ENCODE measurements at regions not wholly inside any gene's neighbourhood (a gene's known extent, or its start where the extent isn't known, plus 50 kb on each side); places are given as distances from the start of the nearest gene placed in this dataset.
A peak's percentile ranks its signal among the peaks of the same experiment; 100 is the strongest.
"Not testable (repeated sequence)": the region's sequence is repeated elsewhere in the genome, so short reads cannot be mapped to it uniquely, and the experiment has no call there.

DNA sequence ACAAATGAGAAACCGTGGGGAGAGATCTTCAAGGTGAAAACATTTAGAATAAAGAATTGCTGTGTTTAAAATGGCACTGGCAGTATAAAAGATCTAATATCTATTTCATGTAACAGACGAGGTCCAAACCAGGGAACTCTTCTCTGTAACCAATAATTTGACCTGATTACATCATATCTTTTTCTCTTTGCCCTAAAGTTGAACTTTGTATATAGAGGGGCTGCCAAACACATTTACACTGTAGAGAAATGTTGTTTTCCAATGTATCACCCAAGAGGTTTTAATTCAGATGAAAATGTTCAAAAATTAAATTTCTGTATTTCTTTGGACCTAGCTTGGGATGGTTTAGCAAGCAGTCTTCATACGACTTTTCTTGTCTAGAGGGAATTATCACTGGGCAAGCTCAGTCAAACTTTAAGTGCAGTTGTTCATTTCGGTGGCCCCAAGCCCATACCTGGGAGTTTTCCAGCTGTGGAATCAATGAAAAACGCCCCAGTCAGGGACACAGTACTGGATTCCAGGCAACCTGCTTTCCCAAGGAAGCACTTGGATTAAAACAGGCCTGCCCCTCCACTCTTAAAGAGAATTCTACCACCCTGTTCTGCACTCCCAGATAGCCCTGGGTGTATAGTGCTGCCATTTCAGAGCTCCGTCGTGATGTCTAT is 208.5 kb upstream of the FN1 start:
- no peak for DNase-seq

- no peak for DNase-seq
These were observed 202.8 kb upstream of the FN1 start for GRCh38 chr2:215638687-215639086.

DNA sequence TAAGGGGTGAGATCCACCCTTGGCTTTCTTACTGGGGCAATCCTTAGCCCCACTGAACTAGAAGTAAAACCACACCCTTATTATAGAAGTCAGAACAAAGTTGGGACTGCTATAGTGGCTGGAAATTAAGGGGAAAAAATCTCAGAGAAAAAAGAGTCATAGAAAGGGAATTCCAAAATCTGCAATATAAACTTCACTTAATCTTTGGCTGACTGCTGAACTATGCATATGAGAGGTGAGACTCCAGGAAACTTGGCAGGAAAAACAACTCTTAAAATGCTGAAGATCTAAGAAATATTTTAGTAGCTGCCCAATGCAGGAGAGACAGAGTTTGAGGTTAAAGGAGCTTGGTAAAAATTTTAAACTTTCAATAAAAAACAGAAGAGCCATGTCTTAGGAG is 201.8 kb upstream of the FN1 start:
- no peak for DNase-seq

DNA sequence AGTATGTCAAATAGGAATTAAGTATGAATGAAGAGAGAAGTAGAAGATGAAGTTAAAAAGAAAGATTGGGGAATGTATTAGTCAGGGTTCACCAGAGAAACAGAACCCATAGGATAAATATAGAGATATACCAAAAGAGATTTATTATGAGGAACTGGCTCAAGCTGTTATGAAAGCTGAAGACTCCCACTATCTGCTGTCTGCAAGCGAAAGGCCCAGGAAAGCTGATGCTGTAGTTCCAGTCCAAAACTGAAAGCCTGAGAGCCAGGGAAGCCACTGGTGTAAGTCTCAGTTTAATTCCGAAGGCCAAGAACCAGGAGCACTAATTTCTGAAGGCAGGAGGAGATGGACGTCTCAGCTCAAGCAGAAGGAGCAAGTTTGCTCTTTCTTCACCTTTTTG is 200.9 kb upstream of the FN1 start:
- no peak for DNase-seq

- DNase-seq: no peak
These were observed 199.9 kb upstream of the FN1 start for GRCh38 chr2:215635788-215636139.

- DNase-seq: no peak
These were observed 199.4 kb upstream of the FN1 start for GRCh38 chr2:215635071-215635787.

GRCh38 chr2:215633360-215633759 is 197.5 kb upstream of the FN1 start:
- DNase-seq: no peak

- no peak for DNase-seq
These were observed 195.8 kb upstream of the FN1 start for GRCh38 chr2:215631696-215632095.

DNA sequence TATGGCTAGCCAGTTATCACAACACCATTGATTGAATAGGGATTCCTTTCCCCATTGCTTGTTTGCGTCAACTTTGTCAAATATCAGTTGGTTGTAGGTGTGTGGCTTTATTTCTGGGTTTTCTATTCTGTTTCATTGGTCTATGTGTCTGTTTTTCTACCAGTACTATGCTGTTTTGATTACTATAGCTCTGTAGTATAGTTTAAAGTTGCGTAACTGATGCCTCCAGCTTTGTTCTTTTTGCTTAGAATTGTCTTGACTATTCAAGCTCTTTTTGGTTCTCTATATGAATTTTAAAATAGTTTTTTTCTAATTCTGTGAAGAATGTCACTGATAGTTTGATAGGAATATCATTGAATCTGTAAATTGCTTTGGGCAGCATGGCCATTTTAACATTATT is 194.9 kb upstream of the FN1 start:
- DNase-seq: not testable (repeated sequence)

DNA sequence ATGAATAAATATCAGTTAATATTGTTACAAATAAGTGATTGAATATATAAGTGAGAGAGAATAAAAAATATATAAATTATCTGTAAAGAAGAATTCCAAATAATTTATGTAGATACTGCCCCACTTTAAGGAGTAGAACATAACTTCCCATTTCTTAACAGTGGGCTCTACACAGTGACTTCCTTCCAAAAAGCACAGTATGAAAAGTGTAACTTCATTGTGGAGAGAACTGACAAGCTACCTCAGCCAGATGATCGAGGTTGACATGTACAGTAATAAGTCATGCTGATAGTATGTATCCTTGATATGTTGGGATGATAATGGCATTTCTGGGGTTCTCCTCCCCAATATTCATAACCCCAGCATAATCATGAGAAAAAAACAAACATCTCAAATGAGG is 191.9 kb upstream of the FN1 start:
- no peak for DNase-seq

- DNase-seq: no peak
These were observed 191.0 kb upstream of the FN1 start for GRCh38 chr2:215626812-215627281.

GRCh38 chr2:215626063-215626462 is 190.2 kb upstream of the FN1 start:
- DNase-seq: no peak

GRCh38 chr2:215625207-215625606 is 189.3 kb upstream of the FN1 start:
- no peak for DNase-seq

- DNase-seq: no peak
These were observed 188.6 kb upstream of the FN1 start for GRCh38 chr2:215624423-215624829.

- no peak for DNase-seq
These were observed 187.0 kb upstream of the FN1 start for GRCh38 chr2:215622837-215623236.

- DNase-seq: no peak
These were observed 185.5 kb upstream of the FN1 start for GRCh38 chr2:215621381-215621780.

DNA sequence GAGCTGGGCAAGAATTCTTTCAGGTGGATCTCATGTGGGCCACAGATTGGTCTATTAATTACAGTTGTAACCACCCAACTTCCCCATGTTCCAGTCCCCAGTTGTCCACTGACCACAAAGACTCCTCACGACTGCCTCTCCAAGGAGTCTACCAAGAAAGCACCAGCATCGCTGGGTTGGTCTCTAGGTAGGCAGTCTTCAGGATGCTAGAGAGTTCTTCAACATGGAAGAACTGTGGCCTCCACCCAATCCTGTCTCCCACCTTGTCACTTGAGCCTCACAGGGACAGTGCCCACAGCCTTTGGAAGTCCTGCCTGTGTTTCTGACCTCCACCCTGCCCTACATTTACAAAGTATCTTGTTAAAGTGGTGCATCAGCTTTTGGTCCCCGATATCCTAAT is 184.7 kb upstream of the FN1 start:
- no peak for DNase-seq

DNA sequence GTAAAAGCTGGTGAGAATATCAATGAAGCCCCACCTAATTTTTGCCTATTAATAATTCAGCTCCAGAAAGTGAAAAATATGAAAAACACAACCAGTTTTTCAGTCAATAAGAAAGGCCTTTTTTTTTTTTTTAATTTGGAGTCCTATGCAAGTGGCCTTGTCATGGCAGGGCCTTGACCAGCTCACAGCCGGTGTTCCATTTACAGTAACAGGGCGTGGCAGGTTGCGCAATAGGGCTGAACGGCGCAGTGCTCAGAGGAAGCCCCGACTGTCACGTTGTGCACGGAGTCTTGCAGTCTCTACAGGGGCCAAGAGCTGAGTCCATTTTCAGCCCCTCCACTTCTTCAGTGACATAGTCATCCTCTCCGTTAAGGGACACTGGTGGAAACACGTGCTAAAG is 184.1 kb upstream of the FN1 start:
- no peak for DNase-seq

DNA sequence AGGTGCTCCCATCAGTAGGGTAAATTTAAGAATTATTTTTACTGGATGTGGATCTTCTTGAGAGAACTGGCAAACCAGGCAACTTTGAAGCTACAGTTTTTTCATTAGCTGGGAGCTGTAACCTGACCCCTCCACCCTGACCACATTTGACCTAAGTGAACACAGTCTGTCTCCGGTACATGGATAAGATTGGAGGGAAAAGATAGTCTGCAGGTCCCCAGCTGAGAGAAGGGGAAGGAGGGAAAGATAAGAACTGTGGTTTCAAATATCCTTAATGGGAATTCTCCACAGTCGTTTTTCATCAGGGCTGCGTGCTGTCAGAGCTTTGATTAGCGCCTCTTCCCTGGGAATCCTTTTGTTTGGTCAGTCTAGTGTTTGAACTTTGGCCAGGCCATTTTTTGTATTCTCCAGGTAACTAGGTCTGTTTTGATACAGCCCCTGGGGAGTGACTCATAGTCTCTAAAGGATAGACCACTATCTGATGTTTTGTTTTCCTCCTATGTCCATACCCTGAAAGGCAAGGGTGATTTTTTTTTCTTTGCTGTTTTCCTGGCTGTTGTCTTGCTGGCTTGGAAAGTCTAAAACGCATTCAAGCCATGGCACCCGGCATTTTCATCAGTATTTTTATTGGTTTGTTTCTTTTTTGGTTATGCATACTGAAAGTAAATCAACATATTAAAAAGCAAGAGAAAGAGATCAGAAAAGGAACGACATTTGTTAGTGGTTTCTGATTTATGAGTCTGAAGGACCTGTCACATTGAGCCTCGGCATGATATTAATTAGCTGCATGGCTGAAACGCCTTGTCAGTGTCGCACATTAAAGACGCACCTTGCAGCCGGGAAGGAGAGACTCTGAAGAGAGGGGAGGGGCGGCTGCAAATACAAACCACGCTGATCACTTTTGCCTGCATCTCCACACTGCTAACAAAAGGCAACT is 183.4 kb upstream of the FN1 start:
- peak; percentile 61 for DNase-seq

- no peak for DNase-seq
These were observed 182.3 kb upstream of the FN1 start for GRCh38 chr2:215618145-215618544.

- DNase-seq: no peak
These were observed 181.4 kb upstream of the FN1 start for GRCh38 chr2:215617060-215617824.

DNA sequence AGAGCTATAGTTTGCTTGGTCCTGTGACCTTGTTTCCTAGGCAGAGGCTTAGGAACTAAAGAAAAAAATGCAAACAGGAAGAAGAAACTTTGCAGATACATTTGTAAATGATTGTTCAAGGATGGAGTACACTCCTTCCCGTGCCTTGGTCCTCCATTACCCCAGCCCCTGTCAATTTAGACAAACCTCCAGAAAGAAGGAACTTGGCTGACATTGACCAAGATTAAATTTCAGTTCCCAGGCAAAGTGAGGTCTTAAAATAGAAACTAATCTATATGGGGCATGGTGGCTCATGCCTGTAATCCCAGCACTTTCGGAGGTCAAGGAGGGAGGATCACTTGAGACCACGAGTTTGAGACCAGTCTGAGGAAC is 179.9 kb upstream of the FN1 start:
- no peak for DNase-seq
